ENCODE measurements at regions not wholly inside any gene's neighbourhood (a gene's known extent, or its start where the extent isn't known, plus 50 kb on each side); places are given as distances from the start of the nearest gene placed in this dataset.

- H3K4me3 ChIP-seq, result no peak overlapping the region
- TF ChIP-seq, protein P1, sequence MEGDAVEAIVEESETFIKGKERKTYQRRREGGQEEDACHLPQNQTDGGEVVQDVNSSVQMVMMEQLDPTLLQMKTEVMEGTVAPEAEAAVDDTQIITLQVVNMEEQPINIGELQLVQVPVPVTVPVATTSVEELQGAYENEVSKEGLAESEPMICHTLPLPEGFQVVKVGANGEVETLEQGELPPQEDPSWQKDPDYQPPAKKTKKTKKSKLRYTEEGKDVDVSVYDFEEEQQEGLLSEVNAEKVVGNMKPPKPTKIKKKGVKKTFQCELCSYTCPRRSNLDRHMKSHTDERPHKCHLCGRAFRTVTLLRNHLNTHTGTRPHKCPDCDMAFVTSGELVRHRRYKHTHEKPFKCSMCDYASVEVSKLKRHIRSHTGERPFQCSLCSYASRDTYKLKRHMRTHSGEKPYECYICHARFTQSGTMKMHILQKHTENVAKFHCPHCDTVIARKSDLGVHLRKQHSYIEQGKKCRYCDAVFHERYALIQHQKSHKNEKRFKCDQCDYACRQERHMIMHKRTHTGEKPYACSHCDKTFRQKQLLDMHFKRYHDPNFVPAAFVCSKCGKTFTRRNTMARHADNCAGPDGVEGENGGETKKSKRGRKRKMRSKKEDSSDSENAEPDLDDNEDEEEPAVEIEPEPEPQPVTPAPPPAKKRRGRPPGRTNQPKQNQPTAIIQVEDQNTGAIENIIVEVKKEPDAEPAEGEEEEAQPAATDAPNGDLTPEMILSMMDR (IDR thresholded peaks at IDR 0.05), result no peak
- DNase-seq (ENCODE audit: low spot score), result no peak
- H3K27ac ChIP-seq, result no peak overlapping the region
Measured at GRCh38 chr2:67694445-67694844, 297.3 kb downstream of the ETAA1 start.

GRCh38 chr2:67701011-67701410 is 303.9 kb downstream of the ETAA1 start:
- TF ChIP-seq, protein P1 (IDR thresholded peaks at IDR 0.05), result no peak
- Histone ChIP-seq H3K27ac (no peak overlapping the region), H3K4me3 (no peak overlapping the region)
- no peak for DNase-seq (ENCODE audit: low spot score)

GRCh38 chr2:67702284-67702683 is 305.2 kb downstream of the ETAA1 start:
- no peak for DNase-seq (ENCODE audit: low spot score)
- Histone ChIP-seq H3K27ac (no peak overlapping the region), H3K4me3 (no peak overlapping the region)
- TF ChIP-seq, protein P1 (IDR thresholded peaks at IDR 0.05), result no peak

DNA sequence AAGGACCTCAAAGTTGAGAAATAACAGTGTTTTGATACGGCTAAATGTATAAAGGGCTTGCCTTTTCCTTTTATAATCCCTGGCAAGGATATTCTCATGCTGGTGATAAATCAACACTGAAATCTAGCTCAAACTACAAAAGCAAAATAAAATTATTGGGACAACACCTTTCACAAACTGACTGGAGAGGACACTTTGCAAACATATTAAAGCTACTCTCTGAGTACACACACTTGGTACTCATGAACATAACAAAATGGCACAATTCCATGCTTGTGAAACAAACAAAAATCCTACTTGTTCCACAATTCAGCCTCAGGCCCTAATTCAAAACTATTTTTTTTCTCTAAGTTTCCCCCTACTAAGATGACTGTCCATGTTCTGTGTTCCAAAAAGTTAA is 305.8 kb downstream of the ETAA1 start:
- TF ChIP-seq, protein P1 (IDR thresholded peaks at IDR 0.05), result no peak
- no peak for DNase-seq (ENCODE audit: low spot score)
- Histone ChIP-seq H3K4me3 (no peak overlapping the region), H3K27ac (no peak overlapping the region)

GRCh38 chr2:67706082-67706481 is 308.9 kb downstream of the ETAA1 start:
- TF ChIP-seq, protein P1 (IDR thresholded peaks at IDR 0.05), result no peak
- H3K4me3 ChIP-seq, result no peak overlapping the region
- H3K27ac ChIP-seq, result no peak overlapping the region
- DNase-seq (ENCODE audit: low spot score), result no peak

DNA sequence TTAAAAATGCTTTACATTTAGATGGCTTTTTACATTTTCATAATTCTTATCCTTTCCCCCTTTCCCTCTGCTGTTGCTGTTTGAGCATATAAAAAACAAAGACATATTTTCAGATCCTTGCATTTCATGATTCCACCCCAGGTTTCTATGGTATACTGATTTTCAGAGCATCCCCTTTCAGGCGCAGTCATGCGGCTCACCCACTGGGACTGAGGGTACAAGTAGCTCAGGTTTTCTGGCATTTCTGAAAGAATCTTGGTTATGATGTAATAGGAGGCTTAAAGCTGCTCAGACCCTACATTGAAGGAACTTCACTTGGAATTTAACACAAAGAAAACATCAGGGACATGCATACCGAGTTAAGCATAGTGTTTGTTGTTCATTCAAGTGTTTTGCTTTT is 310.8 kb downstream of the ETAA1 start:
- TF ChIP-seq, protein P1 (IDR thresholded peaks at IDR 0.05), result no peak
- DNase-seq (ENCODE audit: low spot score), result no peak
- no peak overlapping the region for H3K4me3 ChIP-seq
- no peak overlapping the region for H3K27ac ChIP-seq

- TF ChIP-seq, protein P1 (IDR thresholded peaks at IDR 0.05), result no peak
- Histone ChIP-seq H3K27ac (no peak overlapping the region), H3K4me3 (no peak overlapping the region)
- no peak for DNase-seq (ENCODE audit: low spot score)
Measured at GRCh38 chr2:67709835-67710234, 312.7 kb downstream of the ETAA1 start.

Data from coronary artery (tissue), 2 donors.